Stromal cell of bone marrow (primary cell): ENCODE measurements at regions not wholly inside any gene's neighbourhood (a gene's known extent, or its start where the extent isn't known, plus 50 kb on each side); places are given as distances from the start of the nearest gene placed in this dataset.
"Not testable (repeated sequence)": the region's sequence is repeated elsewhere in the genome, so short reads cannot be mapped to it uniquely, and the experiment has no call there.

Experiments
- DNase-seq: peaks from one replicate; pipeline ENCODE4 v3.0.0-alpha.2; 2012; ENCODE audit warnings: low read depth

- DNase-seq = peak; percentile 1
These were observed 423.2 kb upstream of the SGCG start for GRCh38 chr13:22757530-22758120.

DNA sequence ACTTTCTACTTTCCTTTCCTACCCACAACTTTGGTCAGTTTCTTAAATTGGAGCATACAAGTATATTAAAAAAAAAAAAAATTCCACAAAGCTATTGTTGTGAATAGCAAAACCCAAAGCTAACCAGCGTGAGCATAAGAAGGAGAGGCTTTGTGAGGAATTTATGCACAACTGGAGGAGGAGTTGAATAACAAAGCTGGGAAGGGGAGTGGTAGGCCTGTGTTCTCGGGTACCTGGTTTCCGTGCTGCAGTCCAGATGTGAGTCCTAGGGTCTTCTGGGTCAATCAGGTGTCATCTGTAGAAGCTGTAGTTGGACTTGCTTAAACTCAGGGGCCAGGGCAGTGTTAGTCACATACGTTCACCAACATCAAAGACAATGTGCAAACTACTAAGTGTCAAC is 422.5 kb upstream of the SGCG start:
- DNase-seq = no peak

DNA sequence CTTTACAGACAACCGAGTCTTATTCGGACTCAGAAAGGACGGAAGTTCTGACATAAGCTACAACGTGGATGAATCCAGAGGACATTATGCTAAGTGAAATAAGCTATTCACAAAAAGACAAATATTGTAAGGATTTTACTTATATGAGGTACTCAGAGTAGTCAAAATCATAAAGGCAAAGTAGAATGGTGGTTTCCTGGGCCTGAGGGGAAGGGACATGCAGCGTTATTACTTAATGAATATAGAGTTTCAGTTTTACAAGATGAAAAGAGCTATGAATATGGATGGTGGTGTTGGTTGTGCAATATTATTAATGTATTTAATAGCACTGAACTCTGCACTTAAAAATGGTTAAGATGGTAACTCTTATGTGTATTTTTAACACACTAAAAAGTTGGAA is 419.1 kb upstream of the SGCG start:
- DNase-seq = no peak

GRCh38 chr13:22765547-22765946 is 415.2 kb upstream of the SGCG start:
- DNase-seq = no peak

DNA sequence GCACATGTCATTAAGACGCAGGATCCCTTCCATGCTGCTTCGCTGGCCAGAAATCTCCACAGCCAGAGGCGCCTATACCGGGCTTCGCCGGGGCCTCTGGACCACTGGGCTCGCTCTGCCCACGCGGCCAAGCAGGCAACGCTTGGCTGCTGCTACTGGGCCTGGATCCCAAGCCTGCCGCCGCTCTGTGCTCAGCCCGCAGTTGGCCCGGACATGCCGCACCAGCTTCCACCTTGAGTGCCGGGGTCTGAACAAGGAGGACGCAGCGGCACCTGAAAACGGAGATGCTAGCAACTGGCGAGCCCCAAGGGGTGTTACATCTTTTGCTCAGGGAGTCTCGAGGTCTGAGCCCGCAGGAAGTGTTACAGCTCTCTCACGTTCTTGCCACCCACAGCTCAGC is 409.9 kb upstream of the SGCG start:
- DNase-seq = no peak

DNA sequence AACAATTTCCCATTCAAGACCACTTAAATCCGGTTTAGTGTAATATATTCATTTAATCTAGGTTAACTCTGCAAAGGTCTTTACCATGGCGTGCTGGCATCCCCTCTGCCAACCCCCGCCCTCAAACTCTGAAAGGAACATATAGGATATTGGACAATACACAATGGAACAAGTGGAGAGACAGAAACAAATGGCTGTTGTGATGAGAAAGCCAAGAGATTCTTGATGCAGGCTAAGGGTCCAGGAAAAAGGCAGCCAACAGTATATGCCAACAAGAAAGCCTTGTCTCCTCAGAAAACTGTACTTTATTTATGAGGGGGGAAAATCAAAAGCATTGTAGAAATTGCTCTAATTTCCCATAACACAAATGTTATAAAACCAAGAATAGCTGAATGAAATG is 407.3 kb upstream of the SGCG start:
- no peak for DNase-seq

GRCh38 chr13:22776394-22777186 is 404.2 kb upstream of the SGCG start:
- no peak for DNase-seq

DNA sequence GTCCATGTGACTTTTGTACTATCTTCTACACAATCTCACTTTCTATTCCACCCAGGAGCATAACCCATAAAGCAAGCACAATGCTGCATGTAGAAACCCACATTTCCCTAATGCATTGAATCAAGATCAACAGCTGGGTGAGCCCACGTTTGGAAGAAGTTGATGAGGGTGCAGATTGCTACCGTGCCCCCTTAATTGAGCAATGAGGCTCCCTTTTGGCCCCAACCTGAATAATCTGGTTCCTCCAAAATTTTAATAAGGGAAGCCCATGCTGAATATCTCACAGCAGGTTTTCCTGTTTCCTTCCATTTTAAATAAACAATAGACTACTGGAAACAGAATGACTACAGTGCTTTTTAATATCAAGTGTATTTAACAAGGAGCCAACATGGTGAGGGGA is 403.6 kb upstream of the SGCG start:
- DNase-seq = no peak

DNA sequence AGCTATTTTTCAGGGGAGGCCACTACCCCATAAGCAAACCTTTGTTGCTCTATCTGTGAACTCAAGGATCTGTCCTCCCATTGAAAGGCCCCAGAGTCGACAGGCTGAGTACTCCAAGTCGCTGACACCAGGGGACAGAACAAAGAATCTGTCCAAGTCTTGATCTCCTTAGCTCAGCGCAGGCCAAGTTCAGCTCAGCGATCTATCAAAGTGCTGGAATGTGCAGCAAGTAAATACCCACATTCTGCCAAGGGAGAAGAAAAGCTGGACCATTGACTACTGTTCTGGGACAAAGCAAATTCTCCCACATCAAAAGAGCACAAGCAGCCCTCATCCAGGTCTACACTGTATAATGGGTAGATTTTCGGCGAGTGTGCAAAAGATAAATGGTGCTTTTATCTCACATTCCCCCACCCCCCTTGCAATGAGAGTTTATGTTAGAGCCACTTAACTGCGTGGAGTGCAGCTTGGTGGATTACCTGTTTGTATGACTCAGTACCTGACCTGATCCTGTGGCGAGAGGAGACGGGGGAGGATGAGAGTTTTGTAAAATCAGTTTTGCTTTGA is 391.7 kb upstream of the SGCG start:
- DNase-seq = no peak

- no peak for DNase-seq
These were observed 390.9 kb upstream of the SGCG start for GRCh38 chr13:22789916-22790315.

- DNase-seq = no peak
These were observed 387.1 kb upstream of the SGCG start for GRCh38 chr13:22793598-22794134.

DNA sequence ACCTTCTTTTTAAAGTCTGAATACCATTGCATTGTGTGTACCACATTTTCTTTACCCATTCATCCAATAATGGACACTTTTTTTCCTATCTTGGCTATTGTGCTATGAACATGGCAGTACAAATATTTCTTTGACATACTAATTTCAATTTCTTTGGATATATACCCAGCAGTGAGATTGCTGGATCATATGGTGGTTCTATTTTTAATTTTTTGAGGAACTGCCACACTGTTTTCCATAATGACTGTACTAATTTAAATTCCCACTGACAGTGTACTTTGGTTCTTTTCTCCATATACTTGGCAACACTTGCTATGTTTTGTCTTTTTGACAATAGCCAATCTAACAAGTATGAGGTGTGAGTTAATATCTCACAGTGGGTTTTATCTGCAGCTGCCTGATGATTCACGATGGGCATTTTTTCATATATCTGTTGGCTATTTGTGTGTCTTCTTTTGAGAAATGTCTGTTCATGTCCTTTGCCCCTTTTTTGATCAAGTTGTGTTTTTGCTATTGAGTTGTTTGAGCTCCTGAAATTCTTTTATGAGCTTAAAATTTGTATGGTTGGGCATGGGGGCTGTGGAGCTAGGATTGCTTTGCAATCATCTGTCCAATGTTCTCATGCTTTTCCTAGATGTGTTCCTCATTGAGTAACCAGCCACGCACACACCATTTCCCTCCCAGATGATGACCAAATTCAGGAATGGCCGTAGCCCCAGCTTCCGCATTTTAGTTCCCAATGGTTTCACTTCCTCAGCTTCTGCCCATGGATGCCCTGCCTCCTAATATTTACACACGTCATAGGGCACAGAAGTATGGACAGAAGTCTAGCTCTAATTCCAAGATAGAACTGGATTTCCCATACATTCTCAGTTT is 380.0 kb upstream of the SGCG start:
- DNase-seq = peak; percentile 4

GRCh38 chr13:22801402-22802003 is 379.3 kb upstream of the SGCG start:
- no peak for DNase-seq

DNA sequence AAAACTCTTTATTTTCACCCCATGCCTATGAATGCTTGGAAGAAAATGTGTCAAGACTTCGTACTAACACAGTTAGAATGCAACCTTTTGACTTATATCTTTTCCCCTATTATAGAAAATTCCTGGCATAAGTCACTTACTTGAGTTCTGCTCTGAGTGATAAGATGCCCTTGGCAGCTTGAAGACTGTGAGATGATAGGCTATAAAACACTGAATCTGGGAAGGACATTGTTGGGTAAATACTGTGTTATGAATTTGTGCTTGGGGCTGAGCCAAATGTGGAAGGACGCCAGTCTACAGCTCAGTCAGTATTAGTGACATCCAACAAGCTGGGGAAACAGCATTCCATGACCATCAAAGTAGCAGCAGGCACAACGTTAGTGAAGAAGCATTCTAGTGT is 368.0 kb upstream of the SGCG start:
- no peak for DNase-seq

DNA sequence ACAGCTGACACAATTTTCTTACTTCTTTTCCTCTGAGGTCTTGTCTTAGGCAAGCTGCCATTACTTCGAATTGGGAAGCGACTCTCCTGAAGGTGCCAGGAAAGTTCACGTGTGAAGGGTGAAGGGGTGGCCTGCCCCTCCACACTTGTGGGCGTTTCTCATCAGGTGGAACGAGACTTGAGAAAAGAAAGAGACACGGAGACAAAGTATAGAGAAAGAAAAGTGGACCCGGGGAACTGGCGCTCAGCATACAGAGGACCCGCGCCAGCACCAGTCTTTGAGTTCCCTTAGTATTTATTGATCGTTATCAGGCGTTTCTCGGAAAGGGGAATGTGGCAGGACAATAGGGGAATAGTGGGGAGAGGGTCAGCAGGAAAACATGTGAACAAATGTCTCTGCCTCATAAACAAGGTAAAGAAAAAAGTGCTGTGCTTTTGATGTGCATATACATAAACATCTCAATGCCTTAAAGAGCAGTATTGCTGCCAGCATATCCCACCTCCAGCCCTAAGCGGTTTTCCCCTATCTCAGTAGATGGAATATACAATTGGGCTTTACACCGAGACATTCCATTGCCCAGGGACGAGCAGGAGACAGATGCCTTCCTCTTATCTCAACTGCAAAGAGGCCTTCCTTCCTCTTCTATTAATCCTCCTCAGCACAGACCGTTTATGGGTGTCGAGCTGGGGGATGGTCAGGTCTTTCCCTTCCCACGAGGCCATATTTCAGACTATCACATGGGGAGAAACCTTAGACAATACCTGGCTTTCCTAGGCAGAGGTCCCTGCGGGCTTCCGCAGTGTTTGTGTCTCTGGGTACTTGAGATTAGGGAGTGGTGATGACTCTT is 367.0 kb upstream of the SGCG start:
- DNase-seq = not testable (repeated sequence)

DNA sequence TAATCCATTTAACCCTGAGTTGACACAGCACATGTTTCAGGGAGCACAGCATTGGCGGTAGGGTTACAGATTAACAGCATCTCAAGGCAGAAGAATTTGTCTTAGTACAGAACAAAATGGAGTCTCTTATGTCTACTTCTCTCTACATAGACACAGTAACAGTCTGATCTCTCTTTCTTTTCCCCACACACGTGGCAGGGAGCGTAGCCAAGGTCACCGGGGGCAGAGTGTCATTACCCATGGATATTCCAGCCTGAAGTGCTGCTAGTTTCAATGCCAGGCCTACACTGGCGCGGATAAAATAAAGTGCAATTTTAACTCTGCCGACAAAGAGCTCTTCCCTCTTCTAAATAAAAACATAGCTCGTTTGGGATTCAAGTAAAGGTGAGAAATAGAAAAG is 366.3 kb upstream of the SGCG start:
- not testable (repeated sequence) for DNase-seq

DNA sequence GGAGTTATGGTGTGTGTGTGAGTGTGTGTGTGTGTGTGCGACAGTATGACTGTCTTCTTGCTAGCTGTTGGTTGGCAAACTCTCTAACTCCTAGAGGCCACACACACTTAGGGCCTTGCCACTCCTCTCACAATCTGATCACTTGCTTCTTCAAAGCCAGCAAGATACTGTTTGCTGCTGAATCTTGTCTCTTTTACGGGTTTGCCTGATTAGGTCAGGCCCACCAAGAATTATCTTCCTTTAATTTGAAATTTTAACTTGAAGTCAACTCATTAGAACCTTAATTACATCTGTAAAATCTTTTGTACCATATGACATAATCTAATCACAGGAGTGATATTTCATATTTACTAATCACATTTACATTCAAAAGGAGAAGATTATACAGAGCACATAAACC is 359.2 kb upstream of the SGCG start:
- no peak for DNase-seq

- no peak for DNase-seq
These were observed 355.6 kb upstream of the SGCG start for GRCh38 chr13:22825186-22825585.

DNA sequence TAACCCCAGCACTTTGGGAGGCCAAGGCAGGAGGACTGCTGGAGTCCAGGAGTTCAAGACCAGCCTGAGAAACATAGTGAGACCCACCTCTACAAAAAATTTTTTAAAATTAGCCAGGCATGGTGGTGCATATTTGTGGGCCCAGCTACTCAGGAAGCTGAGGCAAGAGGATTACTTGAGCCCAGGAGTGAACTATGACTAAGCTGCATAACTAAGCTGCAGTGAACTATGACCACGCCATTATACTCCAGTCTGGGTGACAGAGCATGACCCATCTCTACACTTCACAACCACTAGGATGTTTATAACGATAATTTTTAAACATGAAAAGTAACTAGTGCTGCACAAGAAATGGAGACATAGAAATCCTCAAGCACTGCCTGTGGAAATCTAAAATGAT is 352.7 kb upstream of the SGCG start:
- no peak for DNase-seq

GRCh38 chr13:22836475-22836874 is 344.3 kb upstream of the SGCG start:
- DNase-seq = no peak
